ENCODE measurements at regions not wholly inside any gene's neighbourhood (a gene's known extent, or its start where the extent isn't known, plus 50 kb on each side); places are given as distances from the start of the nearest gene placed in this dataset.

- DNase-seq (ENCODE audit: insufficient read length, low spot score) (no peak), FAIRE-seq (no peak)
- no peak for TF ChIP-seq POLR2A (IDR thresholded peaks at IDR 0.05; ENCODE audit: low read depth, low read length)
These were observed 181.2 kb upstream of the PMEPA1 start for GRCh38 chr20:57891014-57891413.

DNA sequence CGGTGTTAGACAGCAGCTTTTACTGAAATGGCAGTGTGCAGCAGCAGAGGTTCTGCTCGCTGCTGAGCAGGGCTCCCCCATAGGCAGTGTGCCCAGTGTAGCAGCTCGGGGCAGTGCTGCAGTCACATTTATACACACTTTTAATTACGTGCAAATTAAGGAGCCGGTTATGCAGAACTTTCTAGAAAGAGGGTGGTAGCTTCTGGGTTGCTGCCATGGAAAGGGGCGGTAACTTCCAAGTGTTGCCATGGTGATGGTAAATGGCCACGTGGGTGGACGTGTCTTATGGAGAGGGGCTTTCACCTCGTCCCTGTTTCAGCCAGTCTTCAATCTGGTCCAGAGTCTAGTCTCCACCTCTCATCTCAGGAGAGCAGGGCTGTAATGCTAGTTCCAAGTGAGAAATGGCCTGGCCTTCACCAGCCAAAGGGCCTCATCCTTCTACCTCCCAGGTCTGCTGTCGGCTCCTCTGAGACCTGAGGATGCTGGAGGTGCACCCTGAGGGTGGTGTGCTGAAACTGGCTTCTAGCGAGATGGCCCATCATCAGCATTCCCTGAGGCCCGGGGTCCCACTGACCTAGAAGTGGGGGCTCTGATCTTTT is 180.5 kb upstream of the PMEPA1 start:
- DNase-seq (ENCODE audit: insufficient read length, low spot score) (no peak), FAIRE-seq (no peak)
- no peak for TF ChIP-seq POLR2A (IDR thresholded peaks at IDR 0.05; ENCODE audit: low read depth, low read length)

- no peak for DNase-seq (ENCODE audit: insufficient read length, low spot score)
- no peak for TF ChIP-seq POLR2A (IDR thresholded peaks at IDR 0.05; ENCODE audit: low read depth, low read length)
- no peak for FAIRE-seq
These were observed 178.8 kb upstream of the PMEPA1 start for GRCh38 chr20:57888591-57888990.

GRCh38 chr20:57884956-57885355 is 175.1 kb upstream of the PMEPA1 start:
- FAIRE-seq (no peak), DNase-seq (ENCODE audit: insufficient read length, low spot score) (no peak)
- no peak for TF ChIP-seq POLR2A (IDR thresholded peaks at IDR 0.05; ENCODE audit: low read depth, low read length)

DNA sequence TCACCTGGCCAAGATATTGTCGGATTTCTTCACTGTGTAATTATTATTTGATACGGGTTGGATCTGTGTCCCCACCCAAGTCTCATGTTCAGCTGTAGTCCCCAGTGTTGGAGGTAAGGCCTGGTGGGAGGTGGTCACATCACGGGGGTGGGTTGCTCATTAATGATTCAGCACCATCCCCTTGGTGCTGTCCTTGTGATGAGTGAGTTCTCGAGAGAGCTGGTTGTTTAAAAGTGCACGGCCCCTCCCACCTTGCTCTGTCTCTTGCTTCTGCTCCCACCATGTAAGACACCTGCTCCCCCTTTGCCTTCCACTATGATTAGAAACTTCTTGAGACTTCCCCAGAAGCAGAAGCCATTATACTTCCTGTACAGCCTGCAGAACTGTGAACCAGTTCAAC is 173.9 kb upstream of the PMEPA1 start:
- no peak for TF ChIP-seq POLR2A (IDR thresholded peaks at IDR 0.05; ENCODE audit: low read depth, low read length)
- FAIRE-seq (no peak), DNase-seq (ENCODE audit: insufficient read length, low spot score) (no peak)

DNA sequence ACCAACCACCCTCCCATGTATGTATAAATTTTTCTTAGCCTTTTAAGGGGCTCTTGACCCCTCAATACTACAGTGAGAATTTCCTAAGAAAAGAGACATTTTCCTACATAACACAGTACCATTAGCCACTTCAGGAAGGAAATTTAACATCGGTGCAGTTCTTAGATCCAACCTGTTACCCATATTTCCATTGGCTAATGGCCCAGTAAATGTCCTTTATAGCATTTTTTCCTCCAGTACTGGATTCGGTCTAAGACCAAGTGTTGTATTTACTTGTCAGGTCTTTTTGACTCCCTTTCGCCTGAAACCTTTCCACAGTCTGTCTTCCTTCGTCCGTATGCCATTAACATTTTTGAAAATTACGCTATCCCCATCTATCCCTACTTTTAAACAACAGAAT is 173.4 kb upstream of the PMEPA1 start:
- no peak for TF ChIP-seq POLR2A (IDR thresholded peaks at IDR 0.05; ENCODE audit: low read depth, low read length)
- FAIRE-seq (no peak), DNase-seq (ENCODE audit: insufficient read length, low spot score) (no peak)

GRCh38 chr20:57882451-57883161 is 172.8 kb upstream of the PMEPA1 start:
- DNase-seq (ENCODE audit: insufficient read length, low spot score), result peak; percentile 85
- FAIRE-seq, result no peak
- TF ChIP-seq POLR2A (IDR thresholded peaks at IDR 0.05; ENCODE audit: low read depth, low read length), result no peak

GRCh38 chr20:57881466-57882385 is 171.9 kb upstream of the PMEPA1 start:
- FAIRE-seq (no peak), DNase-seq (ENCODE audit: insufficient read length, low spot score) (no peak)
- no peak for TF ChIP-seq POLR2A (IDR thresholded peaks at IDR 0.05; ENCODE audit: low read depth, low read length)

DNA sequence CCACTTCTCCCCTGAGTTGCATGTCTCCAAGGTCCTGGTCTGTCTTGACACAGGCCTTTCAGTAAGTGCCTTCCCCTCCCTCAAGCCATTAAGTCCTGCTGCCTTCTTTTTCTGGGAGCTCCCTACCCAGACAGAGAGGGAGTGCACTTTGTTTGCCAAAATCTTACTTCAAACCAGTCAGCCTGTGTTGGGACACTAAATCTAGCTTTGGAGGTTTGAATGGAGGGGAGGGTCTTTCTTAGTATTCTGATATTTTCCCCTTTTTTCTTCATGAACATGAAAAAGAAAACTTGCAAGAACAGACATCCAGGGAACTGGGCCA is 170.7 kb upstream of the PMEPA1 start:
- TF ChIP-seq POLR2A (IDR thresholded peaks at IDR 0.05; ENCODE audit: low read depth, low read length), result no peak
- FAIRE-seq, result no peak
- no peak for DNase-seq (ENCODE audit: insufficient read length, low spot score)

DNA sequence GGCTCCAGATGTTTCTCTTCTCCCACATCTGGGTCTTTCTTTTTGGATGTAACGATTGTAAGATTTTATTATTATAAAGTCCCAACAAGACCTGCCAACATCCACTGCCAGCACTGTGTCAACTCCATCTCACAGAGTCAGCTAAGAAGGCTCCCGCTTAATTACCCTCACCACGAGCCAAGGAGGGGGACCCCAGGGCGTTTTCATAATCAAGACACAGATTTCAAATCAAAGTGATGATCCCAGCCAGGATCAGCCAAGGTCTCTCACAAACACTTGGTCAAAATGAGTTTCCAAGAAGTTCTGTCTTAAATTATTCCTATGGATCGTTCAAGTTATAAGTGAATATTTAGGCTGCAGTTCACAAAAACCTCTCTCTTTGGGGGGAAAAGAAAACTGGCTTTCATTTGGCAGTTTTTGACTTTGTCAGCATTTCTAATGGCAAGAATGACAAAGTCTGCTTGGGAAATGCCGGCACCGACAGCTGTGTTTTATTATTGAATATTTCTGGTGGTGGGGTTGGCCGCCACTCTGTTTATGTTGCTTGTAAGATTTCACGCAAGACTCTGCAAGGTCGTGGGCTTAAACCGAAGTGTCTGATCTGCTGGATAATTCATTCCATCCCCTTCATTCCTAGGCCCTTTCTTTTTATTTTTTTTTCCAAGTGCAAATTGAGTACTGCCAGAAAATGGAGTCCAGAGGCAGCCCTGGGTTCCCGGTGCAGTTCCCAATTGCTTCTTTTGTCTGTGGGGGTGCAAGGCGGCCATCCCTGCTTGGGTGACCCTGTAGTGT is 170.2 kb upstream of the PMEPA1 start:
- FAIRE-seq (no peak), DNase-seq (ENCODE audit: insufficient read length, low spot score) (no peak)

DNA sequence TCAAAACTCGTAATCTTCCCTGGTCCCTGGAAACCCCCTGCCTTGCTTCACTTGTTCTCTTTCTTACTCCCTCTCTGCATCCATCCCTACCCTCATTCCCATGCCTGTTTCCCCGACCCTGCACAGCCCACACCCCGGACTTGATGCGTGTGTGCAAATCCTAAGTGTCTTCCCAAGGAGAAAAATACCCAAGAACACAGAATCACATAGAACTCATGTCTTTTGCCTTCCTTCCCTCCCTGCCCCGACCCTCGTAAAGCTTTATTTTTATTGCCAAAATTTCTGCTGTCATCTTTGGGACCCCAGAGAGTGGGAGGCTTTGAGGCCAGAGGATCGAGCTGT is 169.6 kb upstream of the PMEPA1 start:
- DNase-seq (ENCODE audit: insufficient read length, low spot score) (no peak), FAIRE-seq (no peak)
- TF ChIP-seq POLR2A (IDR thresholded peaks at IDR 0.05; ENCODE audit: low read depth, low read length), result no peak

More for the DNA sequence above, 170.2 kb upstream of the PMEPA1 start:
- TF ChIP-seq POLR2A (IDR thresholded peaks at IDR 0.05; ENCODE audit: low read depth, low read length), result no peak

DNA sequence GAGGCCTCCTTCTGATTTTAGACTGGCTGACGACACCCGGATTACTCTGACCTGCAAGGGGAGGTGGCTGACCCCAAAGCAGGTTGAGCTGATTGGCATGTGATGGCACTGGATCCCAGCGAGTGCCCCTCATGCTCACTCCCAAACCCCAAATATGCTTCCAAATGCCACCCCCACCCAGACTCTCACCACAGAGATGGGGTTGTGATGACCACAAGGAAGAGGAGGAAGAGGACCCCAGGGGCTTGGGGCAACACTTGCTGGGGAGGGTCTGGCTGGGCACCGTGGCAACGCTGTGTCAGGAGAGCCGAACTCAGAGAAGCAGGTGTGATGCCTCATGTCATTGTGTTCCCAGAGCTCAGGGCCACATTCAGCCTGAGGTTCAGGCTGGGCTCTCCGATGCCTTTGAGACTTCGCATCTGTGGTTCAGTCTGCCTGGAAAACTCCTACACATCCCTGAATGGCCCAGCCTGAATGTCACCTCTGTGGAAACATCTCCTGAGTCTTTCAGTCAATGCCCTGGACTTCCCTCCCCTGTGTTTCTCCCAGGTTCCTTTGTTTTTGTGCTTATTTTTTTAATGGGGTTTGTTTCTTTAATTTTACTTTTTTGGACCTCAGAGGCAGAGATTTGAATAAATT is 169.1 kb upstream of the PMEPA1 start:
- DNase-seq (ENCODE audit: insufficient read length, low spot score) (no peak), FAIRE-seq (no peak)
- no peak for TF ChIP-seq POLR2A (IDR thresholded peaks at IDR 0.05; ENCODE audit: low read depth, low read length)

DNA sequence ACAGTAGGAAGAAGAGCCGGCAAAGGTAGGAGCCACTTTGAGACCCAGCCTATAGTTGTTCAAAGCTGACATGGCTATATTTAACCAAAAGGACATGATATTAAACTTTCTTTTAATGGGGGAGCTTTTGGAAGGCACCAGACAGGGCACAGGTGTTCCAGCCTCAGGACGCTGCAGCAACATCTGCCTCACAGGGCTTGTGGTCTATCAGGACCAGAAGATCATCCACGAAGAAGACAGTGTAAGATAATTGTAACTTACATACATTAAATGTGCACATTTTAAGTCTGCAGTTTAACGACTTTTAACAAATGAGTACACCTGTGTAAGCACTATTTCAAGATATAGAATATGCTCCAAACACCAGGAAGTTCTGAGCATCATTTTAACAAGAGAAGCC is 168.2 kb upstream of the PMEPA1 start:
- FAIRE-seq (no peak), DNase-seq (ENCODE audit: insufficient read length, low spot score) (no peak)
- TF ChIP-seq POLR2A (IDR thresholded peaks at IDR 0.05; ENCODE audit: low read depth, low read length), result no peak

Data from H54 (cell line).